ENCODE measurements at regions not wholly inside any gene's neighbourhood (a gene's known extent, or its start where the extent isn't known, plus 50 kb on each side); places are given as distances from the start of the nearest gene placed in this dataset.

- Mint-ChIP-seq H3K27me3 (ENCODE audit: low read depth in 3 of 3) (peaks cover 0 to 2% (median 1%) of the 10 kb centered on the region in 3 donors), H3K36me3 (no peaks in the 10 kb centered on the region), H3K27ac (no peak overlapping the region), H3K4me1 (peaks cover 3% of the 10 kb centered on the region), H3K9me3 (peaks cover 0 to 9% (median 3%) of the 10 kb centered on the region in 7 donors), H3K4me3 (no peak overlapping the region)
- H3K4me1 ChIP-seq (ENCODE audit: control insufficient read depth in 1 of 2, insufficient read depth in 2 of 2, low read length in 2 of 2): no peaks in the 10 kb centered on the region
- no peak for DNase-seq
- intact Hi-C loops (cut with micrococcal nuclease): no loop called here
- no peak for TF ChIP-seq CTCF (IDR thresholded peaks at IDR 0.05)
- no peaks in the 10 kb centered on the region for H3K36me3 ChIP-seq (replicated peaks in 1 of 2; ENCODE audit: control insufficient read depth in 1 of 2, insufficient read depth in 2 of 2, low read length in 2 of 2)
- H3K27ac ChIP-seq (ENCODE audit: low read depth in 1 of 2, low read length in 2 of 2): no peak overlapping the region
- H3K9me3 ChIP-seq (replicated peaks in 1 of 2; ENCODE audit: control insufficient read depth in 1 of 2, insufficient read depth in 1 of 2, low read length in 2 of 2): peaks cover 0 to 6% of the 10 kb centered on the region in 2 donors
- H3K4me3 ChIP-seq (replicated peaks in 1 of 3; ENCODE audit: low read depth in 2 of 3, low read length in 3 of 3): no peak overlapping the region
- 67% methylated on average over 4 of the region's 5 CpGs for WGBS (ENCODE audit: insufficient coverage)
- H3K27me3 ChIP-seq (ENCODE audit: control insufficient read depth in 2 of 2, insufficient read depth in 2 of 2, low read length in 2 of 2): no peaks in the 10 kb centered on the region
- H3K9ac ChIP-seq (ENCODE audit: insufficient read depth, low read length, poor library complexity, severe bottlenecking): no peak overlapping the region
- H4K20me1 ChIP-seq (ENCODE audit: insufficient read depth, low read length): no peaks in the 10 kb centered on the region
- H3K4me2 ChIP-seq (replicated peaks; ENCODE audit: extremely low read depth, low read length, poor library complexity, severe bottlenecking): no peak overlapping the region
- no peaks in the 10 kb centered on the region for H3K79me2 ChIP-seq (ENCODE audit: insufficient read depth, low read length)
- H2AFZ ChIP-seq (ENCODE audit: insufficient read depth, low read depth, low read length, poor library complexity, severe bottlenecking): no peak overlapping the region
Observed at GRCh38 chr1:5365751-5366150, 626.5 kb downstream of the NPHP4 start.

GRCh38 chr1:5364591-5364990 is 627.6 kb downstream of the NPHP4 start:
- H4K20me1 ChIP-seq (ENCODE audit: insufficient read depth, low read length): no peaks in the 10 kb centered on the region
- H2AFZ ChIP-seq (ENCODE audit: insufficient read depth, low read depth, low read length, poor library complexity, severe bottlenecking): no peak overlapping the region
- H3K9me3 ChIP-seq (replicated peaks in 1 of 2; ENCODE audit: control insufficient read depth in 1 of 2, insufficient read depth in 1 of 2, low read length in 2 of 2): peaks cover 0 to 6% of the 10 kb centered on the region in 2 donors
- H3K27me3 ChIP-seq (ENCODE audit: control insufficient read depth in 2 of 2, insufficient read depth in 2 of 2, low read length in 2 of 2): no peaks in the 10 kb centered on the region
- no peak overlapping the region for H3K4me3 ChIP-seq (replicated peaks in 1 of 3; ENCODE audit: low read depth in 2 of 3, low read length in 3 of 3)
- H3K27ac Mint-ChIP-seq: no peak overlapping the region
- no peaks in the 10 kb centered on the region for H3K79me2 ChIP-seq (ENCODE audit: insufficient read depth, low read length)
- DNase-seq: no peak
- intact Hi-C loops (cut with micrococcal nuclease): no loop called here
- 88% methylated on average over 6 of the region's 6 CpGs for WGBS (ENCODE audit: insufficient coverage)
- no peaks in the 10 kb centered on the region for H3K36me3 ChIP-seq (replicated peaks in 1 of 2; ENCODE audit: control insufficient read depth in 1 of 2, insufficient read depth in 2 of 2, low read length in 2 of 2)
- no peak overlapping the region for H3K4me3 Mint-ChIP-seq
- no peaks in the 10 kb centered on the region for H3K4me1 ChIP-seq (ENCODE audit: control insufficient read depth in 1 of 2, insufficient read depth in 2 of 2, low read length in 2 of 2)
- no peak overlapping the region for H3K27ac ChIP-seq (ENCODE audit: low read depth in 1 of 2, low read length in 2 of 2)
- TF ChIP-seq CTCF (IDR thresholded peaks at IDR 0.05): no peak
- no peak overlapping the region for H3K9ac ChIP-seq (ENCODE audit: insufficient read depth, low read length, poor library complexity, severe bottlenecking)
- peaks cover 0 to 1% (median 1%) of the 10 kb centered on the region in 3 donors for H3K27me3 Mint-ChIP-seq (ENCODE audit: low read depth in 3 of 3)
- H3K4me2 ChIP-seq (replicated peaks; ENCODE audit: extremely low read depth, low read length, poor library complexity, severe bottlenecking): no peak overlapping the region
- H3K4me1 Mint-ChIP-seq: no peaks in the 10 kb centered on the region
- H3K36me3 Mint-ChIP-seq: no peaks in the 10 kb centered on the region
- peaks cover 0 to 17% (median 4%) of the 10 kb centered on the region in 7 donors for H3K9me3 Mint-ChIP-seq
